GM06990 (cell line): ENCODE measurements at regions not wholly inside any gene's neighbourhood (a gene's known extent, or its start where the extent isn't known, plus 50 kb on each side); places are given as distances from the start of the nearest gene placed in this dataset.
"Not testable (repeated sequence)": the region's sequence is repeated elsewhere in the genome, so short reads cannot be mapped to it uniquely, and the experiment has no call there.

Experiments used
- DNase-seq: peaks from one replicate; pipeline ENCODE4 v3.0.0-alpha.2; 2011; ENCODE audit not compliant: insufficient read length; ENCODE audit errors: extremely low read depth
- H3K27me3 ChIP-seq: replicated peaks from 2 replicates; pipeline ENCODE4 v1.6.0; 2011; ENCODE audit warnings: low read length; ENCODE audit not compliant: control insufficient read depth, insufficient read depth
- H3K36me3 ChIP-seq: 2 replicates; pipeline ENCODE4 v1.5.1; 2011; ENCODE audit warnings: low read length; ENCODE audit not compliant: control insufficient read depth, insufficient read depth
- H3K4me3 ChIP-seq: replicated peaks from 2 replicates; pipeline ENCODE4 v1.5.1; 2011; ENCODE audit warnings: low read depth, mild to moderate bottlenecking, control low read depth, low read length
- TF ChIP-seq, protein P1 (sequence below): IDR thresholded peaks from 2 replicates; pipeline ENCODE4 v1.5.1; 2011; ENCODE audit warnings: low read length, control low read depth, mild to moderate bottlenecking, inconsistent platforms; ENCODE audit not compliant: insufficient read depth, poor library complexity, severe bottlenecking

DNA sequence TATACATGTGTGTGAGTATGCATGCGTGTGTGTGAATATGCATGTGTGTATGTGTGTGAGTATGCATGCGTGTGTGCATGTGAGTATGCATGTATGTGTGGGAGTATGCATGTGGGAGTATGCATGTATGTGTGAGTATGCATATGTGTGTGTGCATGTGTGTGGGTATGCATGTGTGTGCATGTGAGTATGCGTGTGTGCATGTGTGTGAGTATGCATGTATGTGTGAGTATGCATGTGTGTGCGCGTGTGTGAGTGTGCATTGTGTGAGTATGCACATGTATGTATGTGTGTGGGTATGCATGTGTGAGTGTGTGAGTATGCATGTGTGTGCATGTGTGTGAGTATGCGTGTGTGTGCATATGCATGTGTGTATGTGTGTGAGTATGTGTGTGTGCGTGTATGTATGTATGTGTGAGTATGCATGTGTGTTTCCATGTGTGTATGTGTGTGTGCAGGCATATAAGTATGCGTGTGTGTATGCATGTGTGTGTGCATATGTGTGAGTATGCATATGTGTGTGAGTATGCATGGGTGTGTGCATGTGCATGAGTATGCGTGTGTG, 97.9 kb upstream of the MED13L start:
- DNase-seq: no peak
- TF ChIP-seq, protein P1, sequence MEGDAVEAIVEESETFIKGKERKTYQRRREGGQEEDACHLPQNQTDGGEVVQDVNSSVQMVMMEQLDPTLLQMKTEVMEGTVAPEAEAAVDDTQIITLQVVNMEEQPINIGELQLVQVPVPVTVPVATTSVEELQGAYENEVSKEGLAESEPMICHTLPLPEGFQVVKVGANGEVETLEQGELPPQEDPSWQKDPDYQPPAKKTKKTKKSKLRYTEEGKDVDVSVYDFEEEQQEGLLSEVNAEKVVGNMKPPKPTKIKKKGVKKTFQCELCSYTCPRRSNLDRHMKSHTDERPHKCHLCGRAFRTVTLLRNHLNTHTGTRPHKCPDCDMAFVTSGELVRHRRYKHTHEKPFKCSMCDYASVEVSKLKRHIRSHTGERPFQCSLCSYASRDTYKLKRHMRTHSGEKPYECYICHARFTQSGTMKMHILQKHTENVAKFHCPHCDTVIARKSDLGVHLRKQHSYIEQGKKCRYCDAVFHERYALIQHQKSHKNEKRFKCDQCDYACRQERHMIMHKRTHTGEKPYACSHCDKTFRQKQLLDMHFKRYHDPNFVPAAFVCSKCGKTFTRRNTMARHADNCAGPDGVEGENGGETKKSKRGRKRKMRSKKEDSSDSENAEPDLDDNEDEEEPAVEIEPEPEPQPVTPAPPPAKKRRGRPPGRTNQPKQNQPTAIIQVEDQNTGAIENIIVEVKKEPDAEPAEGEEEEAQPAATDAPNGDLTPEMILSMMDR: no peak
- no peaks in the 10 kb centered on the region for H3K27me3 ChIP-seq

DNA sequence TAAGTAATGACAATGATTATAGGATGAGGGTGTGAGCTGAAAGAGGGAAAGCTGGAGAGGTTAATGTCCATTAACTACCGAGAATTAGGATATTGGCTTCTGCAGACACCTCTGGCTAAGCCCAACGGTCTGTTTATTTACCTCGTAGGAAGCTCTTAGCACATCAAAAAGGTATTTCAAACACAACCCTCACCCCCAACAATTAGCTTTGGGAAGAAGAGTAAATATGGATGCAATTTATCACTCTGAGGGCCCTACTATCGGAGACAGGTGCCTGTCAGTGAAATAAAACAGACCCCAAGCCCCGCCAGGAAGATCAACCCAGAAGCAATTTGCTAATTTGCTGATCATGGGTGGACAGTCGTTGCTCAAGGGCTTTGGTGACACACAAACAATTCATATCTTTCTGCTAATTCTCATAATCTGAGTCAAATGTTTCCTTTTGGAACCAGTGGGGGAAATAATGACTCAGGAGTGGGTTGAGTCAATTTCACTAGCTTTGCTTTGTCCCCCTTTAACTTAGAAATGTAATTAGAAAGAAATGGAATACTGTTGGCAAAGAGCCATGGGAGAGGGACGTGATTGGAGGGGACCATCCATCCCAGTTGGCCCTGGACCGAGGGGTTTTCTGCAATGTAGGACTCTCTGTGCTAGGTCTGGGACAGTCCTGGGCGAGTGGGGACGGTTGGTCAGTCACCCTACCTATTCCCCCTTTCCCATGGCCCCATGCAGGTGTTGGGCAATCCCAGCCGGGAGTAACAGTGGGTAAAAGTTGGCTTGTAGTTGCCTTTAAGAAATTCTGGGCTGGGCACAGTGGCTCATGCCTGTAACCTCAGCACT, 99.1 kb upstream of the MED13L start:
- no peaks in the 10 kb centered on the region for H3K27me3 ChIP-seq
- TF ChIP-seq, protein P1: no peak
- no peaks in the 10 kb centered on the region for H3K36me3 ChIP-seq
- no peak for DNase-seq
- H3K4me3 ChIP-seq: no peak overlapping the region

More for the DNA sequence above, 97.9 kb upstream of the MED13L start:
- Histone ChIP-seq H3K36me3 (no peaks in the 10 kb centered on the region), H3K4me3 (no peak overlapping the region)

DNA sequence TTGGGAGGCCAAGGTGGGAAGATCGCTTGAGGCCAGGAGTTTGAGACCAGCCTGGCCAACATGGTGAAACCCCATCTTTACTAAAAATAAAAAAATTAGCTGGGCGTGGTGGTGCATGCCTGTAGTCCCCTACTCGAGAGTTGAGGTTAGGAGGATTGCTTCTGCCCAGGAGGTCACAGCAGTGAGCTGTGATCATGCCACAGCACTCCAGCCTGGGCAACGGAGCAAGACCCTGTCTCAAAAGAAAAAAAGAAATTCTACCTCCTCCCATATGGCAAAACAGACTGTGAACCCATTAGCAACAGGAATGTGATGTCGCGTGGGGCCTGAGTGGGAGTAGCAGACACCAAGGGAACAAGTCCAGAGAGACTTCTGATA, 99.7 kb upstream of the MED13L start:
- DNase-seq, H3K4me3 ChIP-seq, H3K27me3 ChIP-seq, H3K36me3 ChIP-seq: not testable (repeated sequence)

DNA sequence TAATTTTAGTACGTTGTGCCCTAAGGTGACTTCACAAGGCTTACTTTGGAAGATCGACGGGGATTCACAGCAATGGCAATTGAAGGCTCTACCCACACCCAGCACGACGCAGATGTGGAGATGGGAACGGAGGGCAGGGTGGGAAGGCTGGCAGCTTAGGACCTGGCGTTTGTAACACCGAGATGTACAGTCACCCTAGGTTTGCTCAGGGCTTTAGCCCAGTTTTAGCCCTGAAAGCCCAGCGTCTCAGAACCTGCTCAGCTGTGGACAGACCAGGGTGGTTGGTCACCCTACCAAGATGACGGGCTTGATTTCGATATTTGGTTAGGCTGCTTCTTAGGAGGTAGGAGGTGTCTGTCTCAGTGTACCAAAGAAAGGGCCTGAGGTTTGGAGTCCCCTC, 100.5 kb upstream of the MED13L start:
- Histone ChIP-seq H3K36me3 (no peaks in the 10 kb centered on the region), H3K4me3 (no peak overlapping the region), H3K27me3 (peaks cover 2% of the 10 kb centered on the region)
- TF ChIP-seq, protein P1: no peak
- no peak for DNase-seq

DNA sequence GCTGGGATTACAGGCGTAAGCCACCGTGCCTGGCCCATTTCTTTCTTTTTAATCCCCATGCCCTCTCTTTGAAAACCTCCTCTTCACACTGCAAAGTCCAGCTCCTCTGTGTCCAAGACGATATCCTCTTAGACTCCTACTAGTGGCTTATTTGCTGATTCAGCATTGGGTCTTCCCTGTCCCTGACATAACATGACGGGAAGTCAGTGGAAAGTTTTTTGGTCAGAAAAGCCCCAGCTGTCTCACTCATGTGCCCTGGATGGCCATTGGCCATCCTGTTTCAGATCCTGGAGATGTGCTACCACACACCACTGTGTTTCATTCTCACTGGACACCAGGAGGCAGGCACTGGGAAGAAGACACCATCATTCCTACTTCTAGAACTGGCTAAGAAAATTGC, 102.6 kb upstream of the MED13L start:
- no peak overlapping the region for H3K4me3 ChIP-seq
- TF ChIP-seq, protein P1: no peak
- DNase-seq: no peak
- no peaks in the 10 kb centered on the region for H3K36me3 ChIP-seq
- peaks cover 2% of the 10 kb centered on the region for H3K27me3 ChIP-seq

DNA sequence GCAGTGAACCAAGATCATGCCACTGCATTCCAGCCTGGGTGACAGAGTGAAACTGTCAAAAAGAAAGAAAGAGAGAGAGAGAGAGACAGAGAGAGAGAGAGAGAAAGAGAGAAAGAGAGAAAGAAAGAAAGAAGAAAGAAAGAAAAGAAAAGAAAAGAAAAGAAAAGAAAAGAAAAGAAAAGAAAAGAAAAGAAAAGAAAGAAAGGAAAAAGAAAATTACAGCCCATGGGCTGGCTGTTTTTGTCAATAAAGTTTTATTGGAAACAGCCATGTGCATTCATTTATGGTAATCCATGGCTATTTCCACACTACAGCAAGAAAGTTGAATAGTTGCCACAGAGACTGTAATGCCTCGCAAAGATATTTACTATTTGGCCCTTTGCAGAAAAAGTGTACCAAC, 103.2 kb upstream of the MED13L start:
- H3K4me3 ChIP-seq, H3K36me3 ChIP-seq, DNase-seq, H3K27me3 ChIP-seq: not testable (repeated sequence)
